GM19035 (cell line): ENCODE measurements at regions not wholly inside any gene's neighbourhood (a gene's known extent, or its start where the extent isn't known, plus 50 kb on each side); places are given as distances from the start of the nearest gene placed in this dataset.
A peak's percentile ranks its signal among the peaks of the same experiment; 100 is the strongest.
"Not testable (repeated sequence)": the region's sequence is repeated elsewhere in the genome, so short reads cannot be mapped to it uniquely, and the experiment has no call there.

Source experiments
- ATAC-seq: cut with Tn5 transposase; IDR thresholded peaks from one replicate; pipeline ENCODE4 v1.9.1; 2021; ENCODE audit not compliant: unreplicated experiment

DNA sequence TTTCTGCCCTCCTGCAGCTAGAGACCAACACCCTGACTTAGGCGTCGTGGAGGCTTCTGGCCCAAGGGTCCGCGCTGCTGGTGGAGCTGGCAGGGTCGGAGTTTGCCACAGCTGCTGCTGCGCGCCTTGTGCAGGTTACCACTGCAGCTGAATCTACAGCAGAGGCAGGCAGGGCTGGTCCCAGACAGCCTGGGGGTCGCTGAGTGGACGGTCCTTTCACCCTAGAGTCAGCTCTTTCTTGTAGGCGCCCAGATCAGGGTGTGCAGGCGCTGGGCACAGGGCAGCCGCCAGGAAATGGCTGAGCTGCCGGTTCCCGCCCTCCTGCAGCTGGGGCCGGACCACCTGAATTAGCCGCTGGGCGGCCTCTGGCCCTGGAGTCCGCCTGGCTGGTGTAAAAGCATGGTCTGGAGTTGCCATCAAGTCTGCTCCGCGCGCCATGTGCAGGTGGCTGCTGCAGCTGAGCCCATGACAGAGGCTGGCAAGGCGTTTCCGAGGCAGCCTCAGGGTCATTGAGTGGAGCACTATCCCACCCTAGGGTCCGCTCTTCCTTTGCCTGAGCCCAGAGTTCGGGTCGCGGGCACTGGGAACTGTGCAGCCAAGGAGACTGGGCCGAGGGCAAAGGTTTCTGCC lies 144.3 kb downstream of the CCDC74A start:
- not testable (repeated sequence) for ATAC-seq

DNA sequence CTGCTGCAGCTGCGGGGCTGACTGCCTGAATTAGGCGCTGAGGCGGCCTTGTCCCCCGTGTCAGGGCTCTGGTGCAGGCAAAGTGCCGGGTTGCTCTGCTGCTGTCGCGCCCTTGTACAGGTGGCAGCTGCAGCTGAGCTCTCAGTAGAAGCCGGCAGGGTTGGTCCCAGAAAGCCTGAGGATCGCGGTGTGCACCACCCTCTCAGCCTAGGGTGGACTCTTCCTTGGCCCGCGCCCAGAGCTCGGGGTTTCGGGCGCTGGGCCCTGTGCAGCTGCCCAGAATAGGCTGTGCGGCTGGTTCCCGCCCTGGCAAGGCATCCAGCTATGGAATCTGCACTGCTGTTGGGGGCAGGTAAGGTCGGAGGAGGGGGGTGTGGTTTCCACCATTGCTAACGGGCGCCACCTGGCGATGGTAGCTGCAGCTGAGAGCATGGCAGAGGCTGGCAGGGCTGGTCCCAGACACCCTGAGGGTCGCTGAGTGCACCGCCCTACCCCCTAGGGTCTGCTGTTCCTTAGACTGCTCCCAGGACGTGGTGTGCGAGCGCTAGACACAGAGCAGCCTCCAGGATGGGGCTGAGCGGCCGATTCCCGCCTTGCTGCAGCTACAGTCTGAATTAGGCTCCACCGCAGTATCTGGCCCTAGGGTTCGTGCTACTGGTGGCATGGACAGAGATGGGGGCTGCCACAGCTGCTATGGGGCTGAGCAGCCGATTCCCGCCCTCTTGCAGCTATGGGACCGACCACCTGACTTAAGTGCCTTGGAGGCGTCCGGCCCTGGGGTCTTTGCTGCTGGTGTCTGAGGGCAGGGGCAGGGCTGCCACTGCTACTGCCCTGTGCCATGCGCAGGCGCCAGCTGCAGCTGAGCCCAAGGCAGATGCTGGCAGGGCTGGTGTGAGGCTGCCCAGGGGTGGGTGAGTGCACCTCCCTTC lies 145.0 kb downstream of the CCDC74A start:
- peak; percentile 89 for ATAC-seq

GRCh38 chr2:131673400-131674173 lies 145.9 kb downstream of the CCDC74A start:
- ATAC-seq: peak; percentile 85

DNA sequence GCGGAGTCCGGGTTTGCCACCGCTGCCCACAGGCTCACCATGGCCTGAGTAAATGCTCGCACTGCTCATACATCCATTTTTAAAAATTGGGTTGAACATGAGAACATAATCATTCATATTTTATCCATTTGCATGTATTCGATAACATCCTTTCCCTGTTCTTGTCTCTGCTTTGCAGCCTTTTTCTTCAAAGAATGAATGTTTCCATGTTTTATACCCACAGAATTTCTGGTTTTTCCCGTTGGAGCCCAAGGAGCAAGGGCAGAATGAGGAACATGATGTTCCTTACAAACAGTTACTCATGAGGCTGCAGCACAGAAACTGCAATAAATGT lies 146.5 kb downstream of the CCDC74A start:
- no peak for ATAC-seq

DNA sequence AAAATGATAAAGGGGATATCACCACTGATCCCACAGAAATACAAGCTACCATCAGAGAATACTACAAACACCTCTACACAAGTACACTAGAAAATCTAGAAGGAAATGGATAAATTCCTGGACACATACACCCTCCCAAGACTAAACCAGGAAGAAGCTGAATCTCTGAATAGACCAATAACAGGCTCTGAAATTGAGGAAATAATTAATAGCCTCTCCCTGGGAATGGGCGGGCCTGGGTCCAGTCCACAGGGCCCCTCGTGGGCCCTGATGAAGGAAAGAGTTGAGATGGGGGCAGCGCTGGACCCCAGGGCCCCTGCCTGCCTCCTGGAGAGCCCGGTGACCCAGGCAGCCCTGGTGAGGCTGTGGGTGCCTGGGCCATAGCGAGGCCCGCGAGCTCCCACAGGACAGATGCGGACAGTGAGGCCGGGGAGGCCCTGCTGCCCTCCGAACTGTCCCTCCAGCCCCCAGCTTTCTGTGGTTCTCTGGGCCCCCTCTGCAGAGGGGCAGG lies 154.0 kb downstream of the CCDC74A start:
- peak; percentile 24 for ATAC-seq

GRCh38 chr2:131682122-131682944 lies 154.6 kb downstream of the CCDC74A start:
- ATAC-seq: peak; percentile 98

- ATAC-seq: peak; percentile 47
Measured at GRCh38 chr2:131682945-131683330, 155.2 kb downstream of the CCDC74A start.

GRCh38 chr2:131684631-131685316 lies 157.1 kb downstream of the CCDC74A start:
- ATAC-seq: not testable (repeated sequence)

GRCh38 chr2:131686164-131686893 lies 158.6 kb downstream of the CCDC74A start:
- not testable (repeated sequence) for ATAC-seq

- not testable (repeated sequence) for ATAC-seq
Measured at GRCh38 chr2:131686894-131687238, 159.2 kb downstream of the CCDC74A start.

DNA sequence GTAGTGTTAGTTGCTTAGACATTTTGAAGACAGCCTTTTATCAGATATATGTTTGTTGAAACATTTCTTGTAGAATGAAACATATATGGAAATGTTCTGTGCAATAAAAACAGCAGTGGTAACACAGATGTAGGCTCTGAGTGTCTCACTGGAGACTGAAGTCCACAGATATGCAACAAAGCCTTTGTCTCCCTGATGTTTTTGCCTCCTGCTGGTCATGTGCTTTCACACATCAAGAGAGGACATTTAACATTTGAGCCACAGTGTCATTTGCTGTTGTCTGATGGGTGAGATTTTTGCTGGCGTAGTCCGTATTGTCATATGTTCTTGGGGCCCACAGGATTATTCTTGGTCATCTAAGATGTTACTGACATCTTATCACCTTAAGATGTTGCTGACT lies 161.4 kb downstream of the CCDC74A start:
- ATAC-seq: not testable (repeated sequence)

- not testable (repeated sequence) for ATAC-seq
Measured at GRCh38 chr2:131711268-131711667, 183.6 kb downstream of the CCDC74A start.

DNA sequence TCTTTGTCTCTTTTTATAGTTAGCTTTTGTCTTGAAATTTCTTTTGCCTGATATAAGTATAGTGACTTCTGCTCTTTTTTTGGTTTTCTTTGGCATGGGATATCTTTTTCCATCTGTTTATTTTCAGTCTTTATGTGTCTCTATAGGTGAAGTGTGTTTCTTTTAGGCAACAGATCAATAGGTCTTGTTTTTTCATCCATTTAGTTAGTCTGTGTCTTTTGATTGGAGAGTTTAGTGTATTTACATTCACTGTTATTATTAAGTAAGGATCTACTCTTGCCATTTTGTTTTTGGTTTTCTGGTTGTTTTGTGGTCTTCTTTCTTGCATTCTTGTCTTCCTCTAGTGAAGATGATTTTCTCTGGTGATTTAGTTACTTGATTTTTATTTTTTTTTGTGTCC lies 190.2 kb downstream of the CCDC74A start:
- ATAC-seq: not testable (repeated sequence)

GRCh38 chr2:131721163-131721562 lies 193.5 kb downstream of the CCDC74A start:
- not testable (repeated sequence) for ATAC-seq

DNA sequence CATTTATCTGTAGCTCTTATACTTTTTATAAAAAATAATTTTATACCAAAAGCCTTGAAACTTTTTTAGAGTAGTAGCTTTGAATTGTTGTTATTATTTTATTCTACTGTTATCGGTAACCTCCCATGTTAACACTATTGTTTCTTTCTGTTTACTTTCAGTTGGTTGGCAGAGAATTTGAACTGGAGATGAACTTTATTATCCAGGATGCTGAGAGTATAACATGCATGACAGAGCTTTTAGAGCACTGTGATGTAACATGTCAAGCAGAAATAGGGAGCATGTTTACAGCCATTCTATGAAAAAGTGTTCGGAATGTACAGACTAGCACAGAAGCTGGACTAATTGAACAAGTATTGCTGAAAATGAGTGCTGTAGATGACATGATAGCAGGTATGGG lies 194.6 kb downstream of the CCDC74A start:
- ATAC-seq: not testable (repeated sequence)

DNA sequence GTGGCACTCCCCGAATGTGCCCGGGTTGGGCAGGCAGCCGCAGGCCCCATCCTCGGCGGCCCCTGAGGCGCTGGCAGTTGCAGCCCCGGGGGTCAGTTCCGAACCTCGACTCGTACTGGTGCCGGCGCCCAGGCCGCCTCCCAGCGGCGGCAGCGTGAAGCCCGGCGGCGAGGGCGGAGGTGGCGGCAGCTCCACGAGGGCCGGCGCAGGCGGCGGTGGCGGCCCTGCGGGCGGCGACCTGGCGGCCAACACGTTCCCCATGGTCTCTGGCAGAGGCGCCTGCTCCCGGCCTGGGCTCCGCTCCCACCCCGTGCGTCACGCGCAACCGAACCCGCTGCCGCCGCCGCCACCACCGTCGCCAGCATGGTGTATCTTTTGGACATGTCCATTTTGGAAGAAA lies 196.3 kb downstream of the CCDC74A start:
- ATAC-seq: no peak

DNA sequence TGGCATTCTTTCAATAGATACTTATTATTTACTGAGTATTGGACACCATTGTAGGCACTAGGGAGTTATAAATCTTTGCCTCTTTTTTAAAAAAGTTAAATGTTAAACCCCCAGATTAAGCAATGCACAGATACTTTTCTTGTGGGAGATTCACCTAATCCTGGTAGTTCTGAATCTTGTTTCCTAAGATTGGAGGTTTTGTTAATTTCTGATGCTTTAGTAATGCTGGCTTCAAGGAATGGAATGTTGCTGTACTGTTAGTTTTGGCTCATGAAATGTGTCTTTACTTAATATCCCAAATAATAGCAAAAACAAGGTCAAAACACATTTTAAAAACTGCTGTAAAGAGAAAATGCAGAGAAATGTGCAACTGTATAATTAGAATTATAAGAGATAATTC lies 200.8 kb downstream of the CCDC74A start:
- ATAC-seq: not testable (repeated sequence)

GRCh38 chr2:131733530-131733929 lies 205.8 kb downstream of the CCDC74A start:
- ATAC-seq: not testable (repeated sequence)

- peak; percentile 98 for ATAC-seq
Measured at GRCh38 chr2:131736406-131736805, 208.7 kb downstream of the CCDC74A start.
